Suprapubic skin (tissue), 4 donors: ENCODE measurements at regions not wholly inside any gene's neighbourhood (a gene's known extent, or its start where the extent isn't known, plus 50 kb on each side); places are given as distances from the start of the nearest gene placed in this dataset.

ENCODE experiments used
- DNase-seq, 2 donors: peaks; one replicate each; pipeline ENCODE4 v3.0.0-alpha.2; 2019; ENCODE audit warnings: low spot score in 2 of 2
- H3K27ac ChIP-seq: fragments of 200-600 bp; sonication (generic); one replicate; pipeline ENCODE4 v1.5.1; 2019
- H3K27me3 ChIP-seq: fragments of 200-600 bp; sonication (generic); one replicate; pipeline ENCODE4 v1.5.1; 2019
- H3K36me3 ChIP-seq: fragments of 200-600 bp; sonication (generic); one replicate; pipeline ENCODE4 v1.5.1; 2019
- H3K4me1 ChIP-seq: fragments of 200-600 bp; sonication (generic); one replicate; pipeline ENCODE4 v1.5.1; 2019
- H3K4me3 ChIP-seq: fragments of 200-600 bp; sonication (generic); one replicate; pipeline ENCODE4 v1.5.1; 2019; ENCODE audit warnings: mild to moderate bottlenecking
- H3K9me3 ChIP-seq: fragments of 200-600 bp; sonication (generic); one replicate; pipeline ENCODE4 v1.5.1; 2019
- EP300 ChIP-seq: sonication (generic); formaldehyde crosslinking; IDR thresholded peaks from one replicate; pipeline ENCODE4 v1.6.1; 2017; ENCODE audit warnings: antibody characterized with exemption
- POLR2A ChIP-seq, 2 donors: fragments of 450-650 bp; IDR thresholded peaks; one replicate each; pipeline ENCODE4 v1.6.1; 2017; ENCODE audit warnings: antibody characterized with exemption in 2 of 2, mild to moderate bottlenecking in 2 of 2, moderate library complexity in 2 of 2
- POLR2AphosphoS5 ChIP-seq, 3 donors: sonication (generic); formaldehyde crosslinking; IDR thresholded peaks; one replicate each; pipeline ENCODE4 v1.6.1; 2017; ENCODE audit warnings: antibody characterized with exemption in 3 of 3
- WGBS: methylation state at CpG from one replicate; pipeline ENCODE4 v1.1.5; 2018; 5-methylcytosine and 5-hydroxymethylcytosine counted together
- TF ChIP-seq, protein P1 (sequence below), 2 donors: fragments of 200-600 bp in 1 of 2; fragments of 450-650 bp in 1 of 2; sonication (generic) in 1 of 2; IDR thresholded peaks; one replicate each; pipeline ENCODE4 v1.5.1; 2016 to 2019; ENCODE audit warnings: antibody characterized with exemption in 2 of 2, mild to moderate bottlenecking in 1 of 2, moderate library complexity in 1 of 2

DNA sequence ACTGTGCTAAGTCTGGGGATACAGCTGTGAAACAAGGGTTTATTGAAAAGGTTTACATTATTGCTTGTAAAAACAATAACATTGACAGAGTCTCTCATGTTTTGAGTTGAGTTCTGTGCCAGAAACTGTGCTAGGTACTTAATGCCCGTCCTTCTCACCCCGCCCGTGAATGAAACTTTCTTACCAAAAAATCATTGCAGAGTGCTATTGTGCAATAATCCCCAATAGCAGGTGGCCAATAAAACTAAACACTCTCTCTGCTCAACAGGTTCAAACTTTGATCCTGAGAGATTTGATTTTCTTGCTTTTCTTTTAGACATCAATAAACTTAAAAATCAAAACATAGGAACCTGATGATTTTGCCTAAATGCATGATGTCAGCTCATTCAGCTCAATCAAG, 441.6 kb downstream of the HAPSTR1 start:
- Histone ChIP-seq H3K27ac (no peak overlapping the region), H3K36me3 (no peaks in the 10 kb centered on the region), H3K9me3 (no peaks in the 10 kb centered on the region), H3K4me1 (no peaks in the 10 kb centered on the region), H3K4me3 (no peak overlapping the region), H3K27me3 (no peaks in the 10 kb centered on the region)
- TF ChIP-seq POLR2AphosphoS5 (IDR thresholded peaks at IDR 0.05) (no peak), EP300 (no peak), POLR2A (IDR thresholded peaks at IDR 0.05) (no peak)
- TF ChIP-seq, protein P1, sequence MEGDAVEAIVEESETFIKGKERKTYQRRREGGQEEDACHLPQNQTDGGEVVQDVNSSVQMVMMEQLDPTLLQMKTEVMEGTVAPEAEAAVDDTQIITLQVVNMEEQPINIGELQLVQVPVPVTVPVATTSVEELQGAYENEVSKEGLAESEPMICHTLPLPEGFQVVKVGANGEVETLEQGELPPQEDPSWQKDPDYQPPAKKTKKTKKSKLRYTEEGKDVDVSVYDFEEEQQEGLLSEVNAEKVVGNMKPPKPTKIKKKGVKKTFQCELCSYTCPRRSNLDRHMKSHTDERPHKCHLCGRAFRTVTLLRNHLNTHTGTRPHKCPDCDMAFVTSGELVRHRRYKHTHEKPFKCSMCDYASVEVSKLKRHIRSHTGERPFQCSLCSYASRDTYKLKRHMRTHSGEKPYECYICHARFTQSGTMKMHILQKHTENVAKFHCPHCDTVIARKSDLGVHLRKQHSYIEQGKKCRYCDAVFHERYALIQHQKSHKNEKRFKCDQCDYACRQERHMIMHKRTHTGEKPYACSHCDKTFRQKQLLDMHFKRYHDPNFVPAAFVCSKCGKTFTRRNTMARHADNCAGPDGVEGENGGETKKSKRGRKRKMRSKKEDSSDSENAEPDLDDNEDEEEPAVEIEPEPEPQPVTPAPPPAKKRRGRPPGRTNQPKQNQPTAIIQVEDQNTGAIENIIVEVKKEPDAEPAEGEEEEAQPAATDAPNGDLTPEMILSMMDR (IDR thresholded peaks at IDR 0.05), result no peak
- WGBS, result 69% methylated on average over 3 of the region's 3 CpGs
- DNase-seq, result no peak

DNA sequence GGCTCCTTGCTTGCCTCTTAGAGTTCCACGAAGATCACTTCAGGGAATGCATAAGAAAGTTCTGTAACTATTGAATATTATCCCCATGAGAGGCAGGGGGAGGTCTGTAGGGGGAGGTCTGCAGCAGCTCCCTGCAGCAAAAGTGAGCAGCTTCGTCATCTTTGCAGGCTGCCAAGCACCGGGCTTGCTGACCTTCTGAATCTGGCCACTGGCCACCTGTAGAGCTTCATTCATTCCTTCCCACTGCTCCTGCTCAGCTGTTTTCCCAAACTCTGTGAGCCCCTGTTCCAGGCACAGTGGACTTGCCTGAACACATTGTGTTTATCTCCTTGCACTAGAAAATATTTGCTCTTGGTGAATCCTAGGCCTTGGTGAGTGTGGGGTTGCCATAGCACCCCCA, 443.3 kb downstream of the HAPSTR1 start:
- no peak for DNase-seq
- Histone ChIP-seq H3K36me3 (no peaks in the 10 kb centered on the region), H3K4me1 (no peaks in the 10 kb centered on the region), H3K4me3 (no peak overlapping the region), H3K27me3 (no peaks in the 10 kb centered on the region), H3K9me3 (no peaks in the 10 kb centered on the region), H3K27ac (no peak overlapping the region)
- WGBS, result 29% methylated on average over 3 of the region's 3 CpGs
- TF ChIP-seq, protein P1 (IDR thresholded peaks at IDR 0.05), result no peak
- TF ChIP-seq POLR2A (IDR thresholded peaks at IDR 0.05) (no peak), EP300 (no peak), POLR2AphosphoS5 (IDR thresholded peaks at IDR 0.05) (no peak)

DNA sequence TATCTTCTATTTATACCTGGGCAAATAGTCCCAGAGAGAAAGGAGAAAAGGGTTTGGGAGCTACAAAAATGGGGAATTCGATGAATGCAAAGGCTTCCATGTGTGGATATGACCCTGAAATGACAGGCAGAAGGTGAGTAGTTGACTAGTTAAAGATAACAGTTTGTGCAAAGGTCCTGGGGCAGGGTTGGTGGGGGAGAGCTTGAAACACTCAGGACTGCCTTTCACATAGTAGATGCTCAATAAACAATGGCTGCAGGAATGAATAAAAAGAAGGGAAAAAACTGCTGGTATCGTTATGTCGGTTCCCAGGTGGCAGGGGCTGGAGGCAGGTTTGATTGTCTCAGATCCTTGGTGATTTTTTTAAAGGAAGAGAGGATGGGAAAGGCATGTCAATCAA, 445.5 kb downstream of the HAPSTR1 start:
- no peaks in the 10 kb centered on the region for H3K27me3 ChIP-seq
- no peak overlapping the region for H3K27ac ChIP-seq
- 83% methylated on average over 3 of the region's 3 CpGs for WGBS
- no peak overlapping the region for H3K4me3 ChIP-seq
- DNase-seq, result no peak
- TF ChIP-seq EP300, result no peak
- no peak for TF ChIP-seq POLR2AphosphoS5 (IDR thresholded peaks at IDR 0.05)
- TF ChIP-seq, protein P1 (IDR thresholded peaks at IDR 0.05), result no peak
- no peak for TF ChIP-seq POLR2A (IDR thresholded peaks at IDR 0.05)
- H3K9me3 ChIP-seq, result no peaks in the 10 kb centered on the region
- H3K36me3 ChIP-seq, result no peaks in the 10 kb centered on the region
- H3K4me1 ChIP-seq, result no peaks in the 10 kb centered on the region

DNA sequence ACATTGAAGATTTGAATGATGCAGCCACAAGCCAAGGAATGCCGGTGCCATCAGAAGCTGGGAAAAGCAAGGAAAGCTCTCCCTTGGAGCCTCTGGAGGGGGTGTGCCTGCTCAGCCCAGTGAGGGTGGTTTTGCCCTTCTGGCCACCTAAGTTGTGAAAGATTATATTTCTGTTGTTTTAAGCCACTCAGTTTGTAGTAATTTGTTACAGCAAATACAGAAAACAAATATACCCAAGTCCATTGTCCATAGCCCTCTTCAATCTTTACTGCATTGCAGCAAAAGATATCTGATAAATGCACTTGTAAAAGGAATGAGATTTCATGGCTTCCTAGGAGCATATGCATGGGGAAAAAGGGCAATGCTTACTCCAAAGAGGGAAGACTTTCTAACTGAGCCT, 447.9 kb downstream of the HAPSTR1 start:
- Histone ChIP-seq H3K27me3 (no peaks in the 10 kb centered on the region), H3K4me3 (no peak overlapping the region), H3K9me3 (no peaks in the 10 kb centered on the region), H3K27ac (no peak overlapping the region), H3K4me1 (no peaks in the 10 kb centered on the region), H3K36me3 (no peaks in the 10 kb centered on the region)
- DNase-seq, result no peak
- TF ChIP-seq POLR2A (IDR thresholded peaks at IDR 0.05) (no peak), EP300 (no peak), POLR2AphosphoS5 (IDR thresholded peaks at IDR 0.05) (no peak)
- TF ChIP-seq, protein P1 (IDR thresholded peaks at IDR 0.05), result no peak
- WGBS, result 100% methylated on average over 1 of the region's 1 CpG

DNA sequence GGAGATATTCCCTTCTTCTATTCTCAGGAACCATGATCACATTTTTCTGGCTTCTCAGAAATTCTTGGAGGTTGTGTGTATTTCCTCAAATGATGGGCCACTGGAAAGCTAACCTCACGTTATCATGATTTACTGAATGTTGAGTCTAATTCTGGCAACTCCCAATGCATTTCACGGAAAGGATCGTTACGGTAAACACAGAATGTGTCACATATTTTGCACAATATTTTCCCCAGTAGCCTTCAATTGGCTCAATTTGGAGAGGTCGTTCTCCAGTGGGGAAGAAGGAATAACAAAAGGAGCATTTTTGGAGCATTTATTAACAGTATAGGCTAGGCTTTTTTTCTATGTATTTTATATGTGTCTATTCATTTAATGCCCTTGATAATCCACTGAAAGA, 450.3 kb downstream of the HAPSTR1 start:
- DNase-seq, result no peak
- no peaks in the 10 kb centered on the region for H3K27me3 ChIP-seq
- no peaks in the 10 kb centered on the region for H3K9me3 ChIP-seq
- 84% methylated on average over 5 of the region's 5 CpGs for WGBS
- TF ChIP-seq, protein P1 (IDR thresholded peaks at IDR 0.05), result no peak
- TF ChIP-seq EP300 (no peak), POLR2A (IDR thresholded peaks at IDR 0.05) (no peak), POLR2AphosphoS5 (IDR thresholded peaks at IDR 0.05) (no peak)
- no peak overlapping the region for H3K4me3 ChIP-seq
- H3K27ac ChIP-seq, result no peak overlapping the region
- no peaks in the 10 kb centered on the region for H3K4me1 ChIP-seq
- no peaks in the 10 kb centered on the region for H3K36me3 ChIP-seq
